Aorta (tissue), 5 donors: ENCODE measurements at regions not wholly inside any gene's neighbourhood (a gene's known extent, or its start where the extent isn't known, plus 50 kb on each side); places are given as distances from the start of the nearest gene placed in this dataset.

Experiments used
- ATAC-seq: fragments of 200-7000 bp; cut with Tn5 transposase; one replicate; pipeline ENCODE4 v1.9.1; 2022; ENCODE audit warnings: moderate library complexity; ENCODE audit not compliant: low FRiP score
- DNase-seq, 2 donors: peaks; one replicate each; pipeline ENCODE4 v3.0.0-alpha.2; 2020
- H3K27ac ChIP-seq, 2 donors: one replicate each; pipeline ENCODE4 v1.5.1; 2013; ENCODE audit warnings: low read length in 2 of 2, mild to moderate bottlenecking in 2 of 2, moderate library complexity in 2 of 2, control low read depth in 1 of 2, inconsistent platforms in 1 of 2, low read depth in 1 of 2
- H3K27me3 ChIP-seq, 2 donors: one replicate each; pipeline ENCODE4 v1.6.1; 2013; ENCODE audit warnings: control low read depth in 1 of 2, low read length in 1 of 2, mild to moderate bottlenecking in 1 of 2, moderate library complexity in 1 of 2; ENCODE audit not compliant: insufficient read depth in 2 of 2, control insufficient read depth in 1 of 2
- H3K36me3 ChIP-seq, 2 donors: one replicate each; pipeline ENCODE4 v1.6.1; 2013; ENCODE audit warnings: control low read depth in 1 of 2, low read length in 1 of 2, mild to moderate bottlenecking in 1 of 2; ENCODE audit not compliant: insufficient read depth in 2 of 2, control insufficient read depth in 1 of 2
- H3K4me1 ChIP-seq, 2 donors: one replicate each; pipeline ENCODE4 v1.6.1; 2013; ENCODE audit warnings: low read length in 2 of 2, control low read depth in 1 of 2, mild to moderate bottlenecking in 1 of 2, moderate library complexity in 1 of 2; ENCODE audit not compliant: insufficient read depth in 2 of 2, control insufficient read depth in 1 of 2
- H3K4me3 ChIP-seq, 2 donors: one replicate each; pipeline ENCODE4 v1.5.1; 2013; ENCODE audit warnings: low read length in 2 of 2, control low read depth in 1 of 2, mild to moderate bottlenecking in 1 of 2
- H3K9me3 ChIP-seq: one replicate; pipeline ENCODE4 v1.6.1; 2013; ENCODE audit warnings: mild to moderate bottlenecking, low read length; ENCODE audit not compliant: control insufficient read depth
- WGBS, 2 donors: extraction: QIAGEN DNeasy Blood & Tissue Kit; methylation state at CpG; one replicate each; pipeline ENCODE4 v1.1.7; 2013; 5-methylcytosine and 5-hydroxymethylcytosine counted together
- intact Hi-C, 2 donors: fragments of 100-400 bp; cut with DNase I; formaldehyde crosslinking; loops; one replicate each; pipeline versions ENCODE4 v1.14.2 to v1.15.0; 2022
- donor health status: healthy with polysubstance abuse.
- donor health status: Bipolar disorder and iron deficiency.
- donor health status: DM: no; HTN: no; CAD: no.
- donor health status: DM: no; HTN: no; CAD: no.
- donor health status: DM: yes; HTN: yes; CAD: no.

DNA sequence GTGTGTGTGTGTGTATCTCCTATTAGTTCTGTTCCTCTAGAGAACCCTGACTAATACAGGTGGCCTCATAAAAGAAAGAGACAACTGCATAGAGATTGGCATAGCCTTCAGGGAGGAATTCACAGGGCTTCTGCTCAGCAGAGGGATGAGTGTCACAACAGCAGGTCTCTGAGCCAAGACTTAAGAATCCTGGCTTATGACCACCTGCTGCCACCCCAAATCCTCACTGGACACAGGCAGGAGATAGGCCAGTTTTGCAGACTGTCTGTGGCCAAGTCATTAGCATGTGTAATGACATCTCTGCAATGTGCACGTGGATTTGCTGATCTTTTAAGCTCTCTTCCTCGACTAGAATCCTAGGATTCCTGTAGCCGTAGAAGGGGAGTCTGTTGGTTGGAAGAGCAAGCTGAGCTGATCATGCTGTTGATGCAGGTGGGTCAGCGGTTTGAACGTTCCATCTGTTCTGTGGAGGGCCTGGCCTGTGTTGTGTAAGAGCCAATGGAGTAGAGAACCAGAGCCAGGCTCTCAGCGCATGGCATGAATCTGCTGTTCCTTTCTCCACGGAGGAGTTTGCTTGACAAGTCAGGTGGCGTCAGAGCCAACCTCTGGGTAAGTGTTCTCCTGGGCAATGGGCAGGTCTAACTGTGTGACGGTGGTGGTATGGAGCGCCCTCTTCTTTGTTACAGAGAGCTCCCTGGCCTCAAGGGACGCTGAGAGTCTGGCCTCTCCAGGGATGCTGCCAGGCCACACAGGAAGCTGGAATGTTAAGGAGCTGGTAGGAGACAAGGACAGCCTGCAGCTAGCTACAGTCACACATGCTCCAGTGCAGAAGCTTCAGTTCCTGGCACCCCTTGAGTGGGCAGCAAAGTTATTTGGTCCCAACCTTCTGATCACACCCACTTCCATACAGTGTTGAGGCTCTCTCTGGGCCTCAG, 503.1 kb downstream of the FOXO1 start:
- intact Hi-C loops: no loop called here
- Histone ChIP-seq H3K27me3 (no peaks in the 10 kb centered on the region), H3K36me3 (no peaks in the 10 kb centered on the region), H3K27ac (no peak overlapping the region), H3K4me3 (no peak overlapping the region), H3K9me3 (no peaks in the 10 kb centered on the region), H3K4me1 (no peaks in the 10 kb centered on the region)
- ATAC-seq (no peak), DNase-seq (no peak)
- 83 to 90% methylated on average over 11 of the region's 11 CpGs for WGBS, 2 donors

DNA sequence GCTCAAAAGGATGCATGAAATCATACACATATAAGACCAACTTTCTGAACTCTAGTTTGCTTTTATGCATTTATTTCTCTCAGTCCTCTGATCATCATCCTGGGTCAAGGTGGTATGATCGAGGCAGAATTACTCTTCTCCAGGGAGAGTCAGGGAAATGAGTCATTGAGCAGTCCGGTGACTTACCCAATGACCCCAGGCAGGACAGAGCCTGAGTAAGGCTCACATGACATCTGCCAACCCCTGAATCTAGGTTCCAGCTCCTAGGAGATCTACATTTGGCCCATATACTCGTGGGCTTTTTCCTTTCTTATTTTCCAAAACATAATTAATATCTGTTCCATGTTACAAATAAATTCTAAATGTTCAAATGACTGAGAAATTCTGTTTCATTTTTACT, 502.3 kb downstream of the FOXO1 start:
- no peaks in the 10 kb centered on the region for H3K4me1 ChIP-seq
- no peaks in the 10 kb centered on the region for H3K36me3 ChIP-seq
- no peaks in the 10 kb centered on the region for H3K9me3 ChIP-seq
- no peak overlapping the region for H3K4me3 ChIP-seq
- H3K27me3 ChIP-seq: no peaks in the 10 kb centered on the region
- intact Hi-C loops: no loop called here
- ATAC-seq (no peak), DNase-seq (no peak)
- 81 to 90% methylated on average over 3 of the region's 3 CpGs for WGBS, 2 donors
- H3K27ac ChIP-seq: no peak overlapping the region

DNA sequence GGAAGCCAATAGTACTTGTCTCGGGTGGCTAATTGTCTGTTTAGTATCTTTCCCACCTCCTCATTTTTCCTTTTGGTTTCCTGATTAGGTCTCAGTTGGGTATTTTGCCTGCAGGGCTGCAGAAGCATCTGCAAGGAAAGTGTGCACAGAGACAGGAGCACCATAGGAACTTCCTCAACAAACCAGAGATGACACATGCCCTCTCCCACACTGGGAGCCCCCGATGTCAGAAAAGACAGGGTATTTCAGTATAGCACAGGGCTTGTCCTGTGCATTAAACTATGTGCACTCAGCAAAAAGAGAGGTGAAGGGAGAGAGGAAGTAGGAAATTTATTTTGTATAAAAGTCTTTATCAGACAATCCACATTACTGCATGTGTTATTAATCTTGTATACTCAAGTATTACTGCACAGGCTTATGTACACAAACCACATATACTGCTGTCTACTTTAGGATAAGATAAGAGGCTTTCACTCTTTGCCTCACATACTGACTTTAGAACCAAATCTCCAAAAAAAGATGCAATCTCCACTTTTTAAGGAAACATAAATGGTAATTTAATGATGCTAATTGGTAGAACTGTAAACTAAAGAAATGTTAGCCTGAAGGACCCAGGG, 501.0 kb downstream of the FOXO1 start:
- WGBS, 2 donors: 50 to 61% methylated on average over 2 of the region's 2 CpGs
- no peak for DNase-seq
- Histone ChIP-seq H3K36me3 (no peaks in the 10 kb centered on the region), H3K4me1 (no peaks in the 10 kb centered on the region), H3K27me3 (no peaks in the 10 kb centered on the region), H3K9me3 (no peaks in the 10 kb centered on the region), H3K4me3 (no peak overlapping the region), H3K27ac (no peak overlapping the region)
- no peak for ATAC-seq
- intact Hi-C loops: no loop called here

DNA sequence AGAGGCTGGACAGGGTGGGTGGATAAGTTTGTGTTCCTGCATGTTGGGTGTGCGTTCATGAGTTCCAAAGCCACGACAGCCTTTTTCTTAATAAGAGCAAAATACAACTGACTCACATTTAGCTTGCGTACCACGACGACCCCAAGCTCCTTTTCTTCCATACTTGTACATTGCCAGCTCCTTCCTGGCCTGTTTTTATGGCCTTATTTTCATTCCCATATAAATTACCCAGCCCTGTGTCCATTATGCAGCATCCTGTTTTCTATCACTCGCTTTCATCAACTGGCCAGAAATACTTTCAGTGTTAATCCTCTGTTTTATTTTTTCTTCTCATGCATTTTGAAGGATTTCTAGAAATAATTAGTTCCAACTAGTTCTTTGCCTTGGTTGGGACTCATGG, 499.1 kb downstream of the FOXO1 start:
- Histone ChIP-seq H3K4me3 (no peak overlapping the region), H3K9me3 (no peaks in the 10 kb centered on the region), H3K4me1 (no peaks in the 10 kb centered on the region), H3K27me3 (no peaks in the 10 kb centered on the region), H3K36me3 (no peaks in the 10 kb centered on the region), H3K27ac (no peak overlapping the region)
- intact Hi-C loops: no loop called here
- ATAC-seq: no peak
- no peak for DNase-seq
- WGBS, 2 donors: 83 to 85% methylated on average over 6 of the region's 6 CpGs

DNA sequence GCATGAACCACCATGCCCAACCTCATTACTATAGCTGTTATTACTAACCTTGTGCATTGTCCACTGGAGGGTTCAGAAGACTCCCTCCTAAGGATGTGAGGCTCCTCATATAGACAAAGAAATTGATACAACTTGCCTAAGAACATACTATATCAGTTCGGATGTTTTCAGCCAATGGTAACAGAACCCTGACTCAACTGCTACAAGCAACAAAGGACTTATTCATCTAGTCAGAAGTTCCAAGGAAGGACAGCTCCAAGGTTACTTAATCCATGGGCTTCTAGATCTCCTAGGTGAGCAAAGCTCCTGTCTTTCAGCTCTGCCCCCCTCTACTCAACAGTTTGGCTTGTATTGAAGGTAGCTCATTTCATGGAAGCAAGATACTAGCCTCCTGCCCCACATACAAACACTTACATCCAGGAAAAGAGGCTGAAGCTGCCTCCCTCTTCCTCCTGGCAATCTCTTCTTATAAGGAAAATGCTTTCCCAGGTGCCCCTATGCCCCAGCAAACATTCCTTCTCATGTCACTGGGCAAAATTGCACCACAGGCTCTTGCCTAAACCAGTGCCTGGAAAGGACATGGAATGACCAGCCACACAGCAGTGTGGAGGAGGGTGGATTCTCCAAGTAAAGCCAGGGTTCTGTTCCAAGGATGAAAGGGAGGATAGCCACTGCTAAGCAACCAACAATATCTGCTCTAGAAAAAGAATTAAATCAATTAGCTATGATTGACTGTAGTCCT, 497.8 kb downstream of the FOXO1 start:
- Histone ChIP-seq H3K4me3 (no peak overlapping the region), H3K9me3 (no peaks in the 10 kb centered on the region), H3K4me1 (no peaks in the 10 kb centered on the region), H3K27ac (no peak overlapping the region), H3K27me3 (no peaks in the 10 kb centered on the region), H3K36me3 (no peaks in the 10 kb centered on the region)
- intact Hi-C loops: no loop called here
- 66 to 88% methylated on average over 1 of the region's 1 CpG for WGBS, 2 donors
- DNase-seq (no peak), ATAC-seq (no peak)

DNA sequence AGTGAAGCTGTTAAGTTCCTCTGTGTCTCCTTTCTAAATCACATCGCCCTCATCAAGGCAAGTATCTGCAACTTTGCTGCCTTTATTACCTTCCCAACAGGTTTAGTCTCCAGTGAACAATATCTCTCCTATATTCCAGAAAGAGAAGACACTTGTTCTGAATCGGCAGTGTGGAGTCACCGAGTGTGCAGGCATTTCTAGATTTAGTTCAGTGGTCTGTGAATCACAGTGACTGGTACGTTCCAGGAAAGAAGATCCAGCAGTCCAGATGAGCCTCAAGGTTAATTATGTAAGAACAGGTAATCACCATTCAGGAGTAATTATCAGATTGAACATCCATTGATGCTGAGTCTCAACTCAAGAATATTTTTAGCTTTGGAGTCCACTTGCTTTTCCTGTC, 497.0 kb downstream of the FOXO1 start:
- no peak for ATAC-seq
- H3K27me3 ChIP-seq: no peaks in the 10 kb centered on the region
- WGBS, 2 donors: 91 to 98% methylated on average over 4 of the region's 4 CpGs

DNA sequence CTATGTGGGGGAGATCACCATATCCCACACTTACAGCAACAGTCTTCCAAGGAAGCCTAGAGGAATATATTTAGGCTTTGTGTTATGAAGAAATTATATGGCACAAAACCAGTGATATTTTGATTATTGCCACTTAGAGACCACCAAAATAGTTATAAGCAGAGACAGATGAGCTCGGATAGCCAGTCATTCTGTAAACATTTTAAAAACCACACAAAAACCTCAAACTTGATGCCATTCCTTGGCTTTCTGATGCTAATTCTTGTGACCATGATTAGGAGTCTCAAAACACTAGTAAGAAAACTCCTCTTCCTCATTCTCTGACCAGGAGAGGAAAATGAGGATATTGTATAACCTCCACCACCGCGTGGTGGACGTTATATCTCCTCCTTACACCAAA, 496.4 kb downstream of the FOXO1 start:
- no peak overlapping the region for H3K4me3 ChIP-seq
- ATAC-seq (no peak), DNase-seq (no peak)
- no peak overlapping the region for H3K27ac ChIP-seq
- no peaks in the 10 kb centered on the region for H3K27me3 ChIP-seq
- intact Hi-C loops: no loop called here
- H3K36me3 ChIP-seq: no peaks in the 10 kb centered on the region
- H3K4me1 ChIP-seq: no peaks in the 10 kb centered on the region
- WGBS, 2 donors: 95 to 96% methylated on average over 4 of the region's 4 CpGs
- no peaks in the 10 kb centered on the region for H3K9me3 ChIP-seq

More for the DNA sequence above, 497.0 kb downstream of the FOXO1 start:
- Histone ChIP-seq H3K4me1 (no peaks in the 10 kb centered on the region), H3K36me3 (no peaks in the 10 kb centered on the region), H3K4me3 (no peak overlapping the region), H3K27ac (no peak overlapping the region), H3K9me3 (no peaks in the 10 kb centered on the region)
- intact Hi-C loops: no loop called here
- DNase-seq: no peak

DNA sequence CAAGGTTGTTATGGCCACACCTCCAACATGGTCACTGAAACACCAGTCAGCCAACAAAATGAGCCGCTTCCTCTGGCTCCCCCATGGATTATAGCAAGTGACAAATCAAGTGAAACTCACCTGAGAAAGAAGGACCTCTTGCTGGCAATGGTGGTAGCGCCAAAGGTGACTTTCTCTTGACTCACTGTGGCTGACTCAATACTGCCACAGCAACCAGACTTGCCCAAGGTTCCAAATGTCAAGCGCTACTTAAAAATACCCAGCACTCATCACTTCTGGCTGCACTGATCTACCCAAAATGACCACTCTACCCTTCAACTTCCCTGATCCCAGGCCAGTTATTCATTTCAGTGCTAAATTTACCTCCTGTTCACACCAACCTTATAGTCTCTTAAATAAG, 495.5 kb downstream of the FOXO1 start:
- 97 to 99% methylated on average over 3 of the region's 3 CpGs for WGBS, 2 donors
- no peaks in the 10 kb centered on the region for H3K36me3 ChIP-seq
- no peak for ATAC-seq

More for the DNA sequence above, 495.5 kb downstream of the FOXO1 start:
- Histone ChIP-seq H3K9me3 (no peaks in the 10 kb centered on the region), H3K4me1 (no peaks in the 10 kb centered on the region), H3K27ac (no peak overlapping the region), H3K4me3 (no peak overlapping the region), H3K27me3 (no peaks in the 10 kb centered on the region)
- intact Hi-C loops: no loop called here
- DNase-seq: no peak
